ES-I3 (cell line): ENCODE measurements at regions not wholly inside any gene's neighbourhood (a gene's known extent, or its start where the extent isn't known, plus 50 kb on each side); places are given as distances from the start of the nearest gene placed in this dataset.

Experiments
- H3K36me3 ChIP-seq: 2 replicates; pipeline ENCODE4 v1.6.1; 2013; ENCODE audit warnings: mild to moderate bottlenecking, low read length, control low read depth, moderate library complexity; ENCODE audit not compliant: insufficient read depth
- H3K4me1 ChIP-seq: 2 replicates; pipeline ENCODE4 v1.6.1; 2013; ENCODE audit warnings: mild to moderate bottlenecking, control low read depth, low read length; ENCODE audit not compliant: insufficient read depth
- H3K9ac ChIP-seq: 2 replicates; pipeline ENCODE4 v1.6.1; 2013; ENCODE audit warnings: low read depth, mild to moderate bottlenecking, low read length, moderate library complexity
- H3K9me3 ChIP-seq: 2 replicates; pipeline ENCODE4 v1.6.1; 2013; ENCODE audit warnings: mild to moderate bottlenecking, low read length, moderate library complexity; ENCODE audit not compliant: control insufficient read depth, insufficient read depth

DNA sequence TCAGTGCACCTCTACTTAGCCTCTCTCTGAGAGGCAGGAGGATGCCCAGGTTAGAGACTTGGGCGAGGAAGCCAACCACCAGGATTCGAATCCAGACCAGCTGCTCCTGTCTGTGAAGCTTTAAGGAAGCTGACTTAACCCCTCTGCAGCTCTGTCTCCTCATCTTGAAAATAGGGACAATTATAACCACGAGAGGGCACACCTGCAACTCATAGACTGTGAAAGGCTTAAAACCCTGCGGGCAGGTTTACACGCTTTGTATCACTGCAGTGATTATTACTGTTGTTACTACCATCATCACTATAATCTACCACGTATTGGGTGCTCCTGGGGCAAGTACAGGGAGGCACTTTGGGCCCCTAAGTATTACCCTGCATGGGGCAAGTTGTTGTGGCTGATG, 379.8 kb downstream of the VRK1 start:
- peaks cover 4% of the 10 kb centered on the region; the same call in 1 of the 2 replicates for H3K4me1 ChIP-seq
- no peak overlapping the region for H3K9ac ChIP-seq
- no peaks in the 10 kb centered on the region for H3K36me3 ChIP-seq
- H3K9me3 ChIP-seq = no peaks in the 10 kb centered on the region; the same call in 1 of the 2 replicates

DNA sequence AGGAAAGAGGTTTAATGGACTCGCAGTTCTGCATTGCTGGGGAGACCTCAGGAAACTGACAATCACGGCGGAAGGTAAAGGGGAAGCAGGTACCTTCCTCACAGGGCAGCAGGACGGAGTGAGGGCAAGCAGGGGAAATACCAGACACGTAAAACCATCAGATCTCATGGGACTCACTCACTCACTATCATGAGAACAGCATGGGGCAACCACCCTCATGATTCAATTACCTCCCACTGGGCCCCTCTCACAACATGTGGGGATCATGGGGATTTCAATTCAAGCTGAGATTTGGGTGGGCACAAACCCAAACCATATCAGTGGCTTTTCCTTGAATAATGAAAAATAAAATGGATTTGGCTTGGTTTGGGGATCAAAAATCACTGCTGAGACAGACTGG, 380.5 kb downstream of the VRK1 start:
- H3K36me3 ChIP-seq = no peaks in the 10 kb centered on the region
- H3K4me1 ChIP-seq = peaks cover 4% of the 10 kb centered on the region; the same call in 1 of the 2 replicates
- H3K9me3 ChIP-seq = no peaks in the 10 kb centered on the region; the same call in 1 of the 2 replicates
- no peak overlapping the region for H3K9ac ChIP-seq

DNA sequence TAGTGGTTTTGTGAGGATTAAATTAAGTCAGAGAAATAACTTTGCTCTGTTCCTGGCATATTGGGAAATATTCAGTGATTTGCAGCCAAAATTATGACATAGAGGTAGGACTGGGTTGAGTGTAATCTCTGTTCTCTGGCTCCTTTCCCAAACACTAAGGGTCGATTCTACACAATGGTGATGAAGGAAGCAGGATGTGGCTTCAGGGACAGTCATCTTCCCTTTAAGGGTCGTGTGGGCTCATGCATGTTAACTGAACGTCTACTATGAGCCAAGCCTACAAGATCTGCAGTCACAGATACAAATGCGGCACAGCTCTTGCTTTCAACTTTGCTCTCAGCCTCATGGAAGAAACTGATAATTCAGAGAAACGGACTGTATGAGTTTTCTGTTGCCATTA, 381.6 kb downstream of the VRK1 start:
- H3K9me3 ChIP-seq = no peaks in the 10 kb centered on the region
- H3K9ac ChIP-seq = no peak overlapping the region
- H3K4me1 ChIP-seq = peaks cover 4% of the 10 kb centered on the region; the same call in 1 of the 2 replicates
- no peaks in the 10 kb centered on the region for H3K36me3 ChIP-seq

DNA sequence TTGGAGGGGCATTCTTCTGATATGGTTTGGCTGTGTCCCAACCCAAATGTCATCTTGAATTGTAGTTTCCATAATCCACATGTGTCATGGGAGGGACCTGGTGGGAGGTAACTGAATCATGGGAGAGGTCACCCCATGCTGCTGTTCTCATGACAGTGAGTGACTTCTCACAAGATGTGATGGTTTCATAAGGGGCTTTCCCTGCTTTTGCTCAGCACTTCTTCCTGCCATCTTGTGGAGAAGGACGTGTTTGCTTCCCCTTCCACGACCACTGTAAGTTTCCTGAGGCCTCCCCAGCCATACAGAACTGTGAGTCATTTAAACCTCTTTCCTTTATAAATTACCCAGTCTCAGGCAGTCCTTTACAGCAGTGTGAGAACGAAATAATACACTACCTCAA, 382.4 kb downstream of the VRK1 start:
- H3K9ac ChIP-seq = no peak overlapping the region
- H3K36me3 ChIP-seq = no peaks in the 10 kb centered on the region
- no peaks in the 10 kb centered on the region for H3K9me3 ChIP-seq
- H3K4me1 ChIP-seq = peaks cover 4% of the 10 kb centered on the region; the same call in 1 of the 2 replicates

DNA sequence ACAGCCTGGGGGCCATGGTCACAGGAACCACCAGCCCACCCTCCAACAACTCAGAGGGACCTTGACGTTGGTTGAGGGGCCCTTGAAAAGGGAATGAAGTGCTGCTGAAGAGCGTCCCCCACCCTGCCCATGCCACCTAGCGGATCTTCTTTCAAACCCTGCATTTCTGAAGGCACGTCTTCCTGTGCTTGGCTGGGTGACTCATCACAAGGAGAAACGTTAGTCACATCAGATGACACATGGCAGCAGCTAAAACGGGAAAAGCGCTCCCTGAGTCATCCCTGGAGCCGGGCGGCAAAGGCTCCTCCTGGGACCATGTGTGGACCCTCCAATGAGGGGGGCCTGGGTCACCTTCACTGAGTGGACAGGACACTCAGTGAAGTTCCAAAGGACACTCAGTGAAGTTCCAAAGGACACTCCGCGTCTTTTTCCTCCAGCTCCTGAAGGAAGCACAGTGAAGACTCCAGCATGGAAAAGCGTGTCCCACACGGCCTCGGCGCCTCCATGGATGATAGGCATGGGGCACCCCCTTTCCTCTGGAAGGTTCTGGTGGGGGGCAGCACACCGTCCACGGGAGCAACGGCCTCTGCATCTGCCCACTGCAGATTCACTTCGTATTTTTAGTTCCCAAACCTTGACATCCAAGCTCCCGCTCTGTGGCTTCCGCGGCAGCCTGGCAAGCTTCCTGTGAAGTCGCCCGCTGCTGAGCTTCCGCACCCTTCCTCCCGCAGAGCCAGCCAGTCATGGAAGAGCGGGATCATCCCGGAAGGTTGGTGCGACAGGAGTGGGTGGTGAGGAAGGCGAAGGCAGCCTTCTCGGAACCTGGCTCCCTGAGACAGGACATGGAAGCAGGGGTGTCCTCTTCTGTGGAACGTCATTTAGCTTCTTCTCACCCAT, 383.4 kb downstream of the VRK1 start:
- peaks cover 4% of the 10 kb centered on the region; the same call in 1 of the 2 replicates for H3K4me1 ChIP-seq
- no peak overlapping the region for H3K9ac ChIP-seq
- no peaks in the 10 kb centered on the region for H3K9me3 ChIP-seq
- H3K36me3 ChIP-seq = no peaks in the 10 kb centered on the region

- Histone ChIP-seq H3K4me1 (peaks cover 4% of the 10 kb centered on the region; the same call in 1 of the 2 replicates), H3K9ac (no peak overlapping the region), H3K36me3 (no peaks in the 10 kb centered on the region), H3K9me3 (no peaks in the 10 kb centered on the region)
These were observed 388.0 kb downstream of the VRK1 start for GRCh38 chr14:97185186-97185585.

- Histone ChIP-seq H3K9ac (no peak overlapping the region), H3K9me3 (no peaks in the 10 kb centered on the region), H3K36me3 (no peaks in the 10 kb centered on the region), H3K4me1 (no peaks in the 10 kb centered on the region)
These were observed 390.7 kb downstream of the VRK1 start for GRCh38 chr14:97187916-97188315.

GRCh38 chr14:97196336-97196735, 399.2 kb downstream of the VRK1 start:
- Histone ChIP-seq H3K9ac (no peak overlapping the region), H3K36me3 (no peaks in the 10 kb centered on the region), H3K4me1 (no peaks in the 10 kb centered on the region), H3K9me3 (no peaks in the 10 kb centered on the region)

- Histone ChIP-seq H3K9me3 (no peaks in the 10 kb centered on the region), H3K9ac (no peak overlapping the region), H3K4me1 (no peaks in the 10 kb centered on the region), H3K36me3 (no peaks in the 10 kb centered on the region)
These were observed 401.6 kb downstream of the VRK1 start for GRCh38 chr14:97198813-97199212.

DNA sequence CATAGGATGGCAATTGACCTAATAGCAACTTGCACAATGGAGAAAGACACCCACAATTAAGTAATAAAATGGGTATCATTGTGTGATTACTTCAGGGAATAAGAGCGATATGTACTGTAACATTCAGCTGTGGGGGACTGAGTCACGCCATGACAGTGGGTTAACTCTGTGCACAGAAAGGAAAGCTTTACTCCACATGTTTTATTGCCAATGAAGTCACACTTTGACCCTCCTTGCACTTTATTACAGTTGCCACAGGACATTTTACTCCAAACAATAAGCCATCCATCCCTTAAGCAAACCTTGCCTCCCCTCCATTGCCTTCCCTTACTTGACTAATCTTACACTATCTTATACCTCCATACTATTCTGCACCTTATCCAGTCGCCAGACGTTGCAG, 403.1 kb downstream of the VRK1 start:
- no peaks in the 10 kb centered on the region for H3K36me3 ChIP-seq
- H3K9me3 ChIP-seq = no peaks in the 10 kb centered on the region
- no peak overlapping the region for H3K9ac ChIP-seq
- H3K4me1 ChIP-seq = peaks cover 3% of the 10 kb centered on the region; the same call in 1 of the 2 replicates

DNA sequence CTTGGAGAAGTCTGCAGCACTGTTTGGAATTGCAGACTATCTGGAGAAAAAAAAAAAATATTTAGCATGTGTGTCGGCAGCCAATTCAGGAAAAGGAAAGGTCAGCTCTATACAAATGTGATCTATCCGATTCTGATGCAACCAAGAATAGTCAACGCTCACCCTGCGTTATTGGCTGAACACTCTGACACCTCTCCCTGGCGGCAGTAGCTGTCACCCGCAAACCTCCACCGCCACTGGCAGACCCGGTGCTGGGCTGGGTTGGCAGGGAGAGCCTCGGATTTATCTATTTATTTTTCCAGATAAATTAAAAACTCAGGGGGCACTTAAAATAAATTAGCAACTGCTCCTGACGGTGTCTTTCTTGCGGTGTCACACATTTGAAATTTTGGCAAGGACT, 409.7 kb downstream of the VRK1 start:
- Histone ChIP-seq H3K36me3 (no peaks in the 10 kb centered on the region), H3K9me3 (no peaks in the 10 kb centered on the region), H3K4me1 (peaks cover 3% of the 10 kb centered on the region; the same call in 1 of the 2 replicates), H3K9ac (no peak overlapping the region)

DNA sequence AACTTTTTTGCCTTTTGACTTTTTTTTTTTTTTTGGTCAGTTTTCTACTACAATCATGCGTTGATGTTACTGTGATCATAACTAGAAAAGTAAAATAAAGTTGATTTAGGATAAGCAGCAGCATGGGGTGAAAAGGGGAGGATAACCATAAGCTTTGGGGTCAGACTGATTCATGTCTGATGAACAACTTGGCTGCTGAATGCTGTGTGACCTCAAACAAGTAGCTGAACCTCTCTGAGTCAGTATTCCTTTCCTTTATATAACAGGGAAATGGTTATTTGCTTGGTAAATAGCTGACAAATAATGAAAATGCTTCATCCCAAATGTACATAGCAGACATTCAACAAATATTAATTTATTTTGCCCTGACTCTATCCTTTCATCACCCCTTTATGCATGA, 413.0 kb downstream of the VRK1 start:
- Histone ChIP-seq H3K9ac (no peak overlapping the region), H3K4me1 (no peaks in the 10 kb centered on the region; the same call in 1 of the 2 replicates), H3K9me3 (no peaks in the 10 kb centered on the region), H3K36me3 (no peaks in the 10 kb centered on the region)

DNA sequence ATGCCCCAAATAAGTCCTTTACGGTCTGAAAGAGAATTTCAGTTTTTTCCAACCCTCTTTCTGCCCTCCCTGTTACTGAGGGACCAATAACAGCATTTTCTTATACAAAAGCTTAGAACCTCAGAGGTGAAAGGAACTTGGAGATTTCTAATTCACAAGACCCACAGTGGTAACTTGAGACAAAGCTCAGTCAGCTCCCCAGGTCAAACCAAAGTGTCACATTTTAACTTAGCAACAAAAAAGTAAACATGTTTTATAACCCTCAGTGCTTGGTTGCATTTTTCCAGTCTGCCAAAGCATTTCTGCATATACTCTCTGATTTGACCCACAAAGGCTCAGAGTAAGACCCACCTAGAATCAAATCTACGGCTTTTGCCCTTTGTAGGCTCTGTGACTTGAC, 415.2 kb downstream of the VRK1 start:
- Histone ChIP-seq H3K9ac (no peak overlapping the region), H3K9me3 (no peaks in the 10 kb centered on the region), H3K36me3 (no peaks in the 10 kb centered on the region), H3K4me1 (no peaks in the 10 kb centered on the region)

DNA sequence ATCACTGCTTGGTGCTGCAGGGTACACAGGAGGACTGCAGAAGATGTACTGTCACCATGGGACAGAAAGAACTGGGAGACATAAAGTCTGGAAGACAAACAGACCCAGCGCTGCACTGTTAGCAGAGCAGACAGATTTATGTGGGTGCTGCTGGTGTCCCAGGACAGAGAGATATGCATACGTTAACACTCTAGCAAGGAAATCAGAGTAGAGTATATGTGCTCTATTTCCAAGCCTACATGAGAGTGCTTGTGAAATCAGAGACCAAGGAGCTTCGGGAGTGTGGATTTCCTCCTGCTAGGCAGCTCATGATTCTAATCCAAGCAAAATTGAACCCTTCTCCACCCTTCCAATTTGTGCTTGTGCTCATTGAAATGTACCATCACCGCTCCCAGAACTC, 416.5 kb downstream of the VRK1 start:
- Histone ChIP-seq H3K9me3 (no peaks in the 10 kb centered on the region), H3K9ac (no peak overlapping the region), H3K36me3 (no peaks in the 10 kb centered on the region), H3K4me1 (no peaks in the 10 kb centered on the region)

GRCh38 chr14:97215263-97215969, 418.2 kb downstream of the VRK1 start:
- no peaks in the 10 kb centered on the region for H3K36me3 ChIP-seq
- no peak overlapping the region for H3K9ac ChIP-seq
- H3K9me3 ChIP-seq = no peaks in the 10 kb centered on the region
- H3K4me1 ChIP-seq = no peaks in the 10 kb centered on the region
